AG10803 (cell line): ENCODE measurements at regions not wholly inside any gene's neighbourhood (a gene's known extent, or its start where the extent isn't known, plus 50 kb on each side); places are given as distances from the start of the nearest gene placed in this dataset.
"Not testable (repeated sequence)": the region's sequence is repeated elsewhere in the genome, so short reads cannot be mapped to it uniquely, and the experiment has no call there.

ENCODE experiments used
- DNase-seq: peaks from one replicate; pipeline ENCODE4 v3.0.0; 2010; ENCODE audit warnings: low read depth
- H3K4me3 ChIP-seq: 2 replicates; pipeline ENCODE4 v1.5.1; 2011; ENCODE audit warnings: mild to moderate bottlenecking, low read length, control low read depth
- TF ChIP-seq, protein P1 (sequence below): conservative IDR thresholded peaks from 2 replicates; pipeline ENCODE4 v1.5.1; 2011; ENCODE audit warnings: mild to moderate bottlenecking, low read length, control low read depth, inconsistent platforms

DNA sequence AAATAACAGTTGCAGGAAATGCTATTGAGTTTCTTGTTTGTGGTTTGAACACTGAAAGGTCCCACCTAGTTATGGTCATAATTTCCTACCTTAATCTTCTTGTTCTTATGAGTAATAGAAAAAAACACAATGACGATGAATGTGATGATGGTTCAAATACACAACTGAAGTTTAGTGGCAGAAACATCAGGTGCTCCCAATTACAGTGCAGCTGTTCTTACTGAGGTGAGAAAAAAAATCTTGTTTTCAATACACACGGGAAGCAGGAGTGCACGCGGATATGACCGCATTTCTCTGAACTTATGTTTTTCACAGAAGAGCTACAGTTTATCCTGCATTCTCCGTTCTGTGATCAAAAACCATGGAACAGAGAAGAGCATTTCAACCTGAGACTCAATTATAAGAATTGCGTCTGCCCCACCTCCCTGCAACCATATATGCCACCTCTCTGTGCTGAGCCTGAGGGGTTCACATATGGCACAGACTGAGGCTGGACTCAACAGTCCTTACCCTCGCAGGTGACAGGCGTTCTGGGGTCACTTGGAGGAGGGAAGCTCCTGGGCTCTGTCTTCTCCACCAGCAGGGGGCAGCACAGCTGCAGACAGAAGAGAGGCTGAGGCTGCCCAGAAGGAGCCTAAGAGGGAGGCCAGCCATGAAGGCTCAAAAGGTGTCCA is 99.7 kb upstream of the IGLL5 start:
- DNase-seq = peak; percentile 30
- TF ChIP-seq, protein P1, sequence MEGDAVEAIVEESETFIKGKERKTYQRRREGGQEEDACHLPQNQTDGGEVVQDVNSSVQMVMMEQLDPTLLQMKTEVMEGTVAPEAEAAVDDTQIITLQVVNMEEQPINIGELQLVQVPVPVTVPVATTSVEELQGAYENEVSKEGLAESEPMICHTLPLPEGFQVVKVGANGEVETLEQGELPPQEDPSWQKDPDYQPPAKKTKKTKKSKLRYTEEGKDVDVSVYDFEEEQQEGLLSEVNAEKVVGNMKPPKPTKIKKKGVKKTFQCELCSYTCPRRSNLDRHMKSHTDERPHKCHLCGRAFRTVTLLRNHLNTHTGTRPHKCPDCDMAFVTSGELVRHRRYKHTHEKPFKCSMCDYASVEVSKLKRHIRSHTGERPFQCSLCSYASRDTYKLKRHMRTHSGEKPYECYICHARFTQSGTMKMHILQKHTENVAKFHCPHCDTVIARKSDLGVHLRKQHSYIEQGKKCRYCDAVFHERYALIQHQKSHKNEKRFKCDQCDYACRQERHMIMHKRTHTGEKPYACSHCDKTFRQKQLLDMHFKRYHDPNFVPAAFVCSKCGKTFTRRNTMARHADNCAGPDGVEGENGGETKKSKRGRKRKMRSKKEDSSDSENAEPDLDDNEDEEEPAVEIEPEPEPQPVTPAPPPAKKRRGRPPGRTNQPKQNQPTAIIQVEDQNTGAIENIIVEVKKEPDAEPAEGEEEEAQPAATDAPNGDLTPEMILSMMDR = peak; percentile 69
- no peak overlapping the region for H3K4me3 ChIP-seq

DNA sequence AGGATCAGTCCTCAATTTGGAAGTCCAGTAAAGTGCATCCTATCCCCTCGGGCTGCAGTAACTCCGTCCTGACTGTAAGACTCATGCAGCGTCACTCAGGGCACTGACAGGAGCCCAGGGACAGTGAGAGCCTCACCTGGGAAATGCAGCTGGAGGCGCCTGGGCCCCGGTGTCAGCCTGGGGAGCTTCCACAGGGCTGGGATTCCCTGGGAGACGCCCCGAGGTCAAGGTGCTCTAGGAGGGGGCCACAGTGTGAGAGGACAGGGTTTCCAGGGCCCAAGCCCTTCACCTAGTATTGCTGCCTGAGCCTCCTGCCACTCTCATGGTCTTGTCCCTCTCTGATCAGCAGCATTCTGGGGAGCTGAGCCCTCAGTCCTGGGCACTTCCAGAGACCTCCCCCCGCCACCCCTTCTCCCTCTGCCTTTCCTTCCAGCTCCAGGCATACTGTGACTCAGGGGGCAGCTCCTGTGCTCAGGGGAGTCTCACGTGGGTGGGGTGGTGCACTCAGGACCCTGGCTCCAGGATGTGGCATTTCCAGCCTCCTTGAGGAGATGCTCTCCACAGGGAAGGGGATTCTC is 99.1 kb upstream of the IGLL5 start:
- no peak overlapping the region for H3K4me3 ChIP-seq
- DNase-seq = no peak
- TF ChIP-seq, protein P1 = no peak

DNA sequence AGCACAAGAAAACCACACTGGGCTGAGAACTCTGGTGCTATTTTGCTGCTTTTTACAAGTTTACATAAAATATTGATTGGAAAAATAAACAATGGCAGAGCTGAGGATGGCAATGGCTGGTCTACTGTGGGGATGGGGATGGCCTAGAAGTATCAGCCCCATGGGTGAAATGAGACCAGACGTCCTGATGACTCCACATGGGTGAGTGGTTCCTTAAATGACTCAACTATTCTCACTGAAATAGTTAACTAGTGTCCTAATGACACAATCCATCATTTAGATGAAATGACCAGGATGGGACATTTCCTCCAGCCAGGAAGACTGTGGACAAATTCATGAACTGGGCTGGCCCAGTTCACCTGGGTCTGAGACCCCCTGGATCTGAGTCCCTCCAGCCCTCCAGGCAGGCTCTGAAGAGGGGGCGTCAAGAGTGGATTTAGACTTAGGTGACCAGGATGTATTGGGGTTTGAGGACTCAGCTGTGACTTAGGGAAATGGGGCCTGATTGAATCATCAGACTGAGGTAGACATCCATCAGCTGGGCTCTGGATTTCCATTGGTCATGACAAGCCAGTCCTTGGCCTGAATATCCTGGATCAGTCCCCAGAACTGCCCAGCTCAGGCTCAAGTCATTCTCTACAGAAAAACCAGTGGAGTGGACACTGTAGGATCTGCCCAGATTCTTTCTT is 98.2 kb upstream of the IGLL5 start:
- TF ChIP-seq, protein P1 = no peak
- H3K4me3 ChIP-seq = no peak overlapping the region
- no peak for DNase-seq

DNA sequence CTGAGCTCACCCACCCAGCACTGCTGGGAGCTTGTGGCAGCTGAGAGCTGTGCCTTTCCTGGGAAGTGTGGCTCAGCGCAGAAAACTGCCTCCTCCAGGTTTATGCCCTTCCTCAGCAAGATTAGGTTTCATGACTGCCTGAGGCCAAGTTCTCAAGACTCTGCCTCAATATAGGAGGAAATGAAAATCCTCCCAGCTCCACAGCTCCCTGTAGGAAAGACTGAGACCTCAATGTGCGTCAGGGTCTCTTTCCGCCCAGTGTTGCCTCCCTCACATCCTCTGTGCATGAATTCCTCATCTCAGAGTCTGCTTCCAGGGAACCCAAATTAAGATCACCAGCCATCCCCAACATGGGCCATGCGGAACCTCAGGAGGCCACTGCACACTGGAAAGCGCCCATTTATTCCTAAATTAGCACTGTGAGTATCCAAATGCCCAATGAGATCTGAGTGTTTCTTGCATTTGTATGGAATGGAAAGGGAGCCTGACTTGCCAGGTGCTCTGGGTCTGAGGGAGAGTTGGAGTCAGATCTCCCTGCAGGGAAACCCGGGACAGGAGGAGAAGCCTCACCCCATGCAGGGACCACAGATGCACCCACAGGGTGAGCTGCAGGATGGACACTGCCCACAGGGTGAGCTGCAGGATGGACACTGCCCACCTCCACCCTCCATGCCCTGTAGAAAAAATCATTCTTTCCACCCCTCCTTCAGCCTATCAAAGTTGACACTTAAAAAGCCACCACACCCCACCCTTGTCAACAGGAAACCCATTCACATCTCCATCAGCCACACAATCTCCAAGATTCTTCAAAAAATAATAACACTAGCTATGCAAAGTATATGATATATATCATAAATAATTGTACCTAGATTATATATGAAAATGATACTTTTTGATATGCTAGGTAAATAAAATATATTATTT is 97.4 kb upstream of the IGLL5 start:
- TF ChIP-seq, protein P1 = no peak
- no peak overlapping the region for H3K4me3 ChIP-seq
- no peak for DNase-seq

DNA sequence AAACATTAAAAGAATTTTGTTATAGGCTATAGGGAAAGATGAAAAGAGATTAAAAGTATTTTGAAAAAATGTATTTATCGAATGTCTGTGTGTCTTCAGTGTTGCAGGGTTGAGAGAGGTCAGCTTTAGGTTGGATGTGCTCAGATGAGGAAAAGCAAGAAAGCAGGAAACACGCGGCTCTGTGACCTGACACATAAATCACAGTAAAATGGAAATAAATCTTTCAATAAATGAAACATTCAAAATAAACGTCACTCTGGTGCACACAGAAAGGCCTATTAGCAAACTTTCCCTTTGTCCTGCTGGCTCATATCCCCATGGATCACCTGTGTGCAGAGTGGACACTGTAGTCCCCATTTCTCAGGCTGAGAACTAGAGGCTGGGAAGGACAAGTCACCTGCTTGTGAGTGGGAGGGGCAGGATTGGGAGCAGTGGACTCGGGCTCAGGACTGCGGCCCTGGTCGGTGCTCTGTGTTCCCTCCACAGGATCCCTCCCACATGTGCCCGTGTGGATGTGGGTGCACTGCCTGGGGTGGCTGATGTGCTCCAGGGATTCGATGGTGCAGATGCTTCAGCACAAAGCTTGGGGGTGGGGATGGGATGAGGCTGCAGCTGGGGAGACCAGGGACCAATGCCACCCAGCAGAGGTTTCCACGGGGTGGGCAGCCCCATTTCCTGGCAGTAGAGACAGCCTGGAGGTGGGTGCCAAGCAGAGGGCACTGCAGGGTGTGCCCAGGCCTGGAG is 96.0 kb upstream of the IGLL5 start:
- no peak overlapping the region for H3K4me3 ChIP-seq

DNA sequence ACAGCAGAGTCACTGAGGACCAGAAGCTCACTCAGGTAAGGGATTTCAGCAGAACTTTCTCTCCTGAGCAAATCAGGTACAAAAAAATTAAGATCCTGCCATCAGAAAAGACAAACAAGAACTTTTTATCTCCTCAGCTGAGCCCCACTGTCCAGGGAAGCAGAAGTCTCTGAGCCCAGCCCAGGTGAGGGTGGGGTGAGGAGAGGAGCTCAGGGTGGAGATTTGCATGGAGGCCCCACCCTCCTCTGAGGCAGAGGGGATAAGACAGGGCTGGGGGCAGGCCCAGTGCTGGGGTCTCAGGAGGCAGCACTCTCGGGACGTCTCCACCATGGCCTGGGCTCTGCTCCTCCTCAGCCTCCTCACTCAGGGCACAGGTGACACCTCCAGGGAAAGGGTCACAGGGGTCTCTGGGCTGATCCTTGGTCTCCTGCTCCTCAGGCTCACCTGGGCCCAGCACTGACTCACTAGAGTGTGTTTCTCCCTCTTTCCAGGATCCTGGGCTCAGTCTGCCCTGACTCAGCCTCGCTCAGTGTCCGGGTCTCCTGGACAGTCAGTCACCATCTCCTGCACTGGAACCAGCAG is 95.3 kb upstream of the IGLL5 start:
- not testable (repeated sequence) for H3K4me3 ChIP-seq, DNase-seq

More for the DNA sequence above, 96.0 kb upstream of the IGLL5 start:
- DNase-seq = no peak
- TF ChIP-seq, protein P1 = no peak

DNA sequence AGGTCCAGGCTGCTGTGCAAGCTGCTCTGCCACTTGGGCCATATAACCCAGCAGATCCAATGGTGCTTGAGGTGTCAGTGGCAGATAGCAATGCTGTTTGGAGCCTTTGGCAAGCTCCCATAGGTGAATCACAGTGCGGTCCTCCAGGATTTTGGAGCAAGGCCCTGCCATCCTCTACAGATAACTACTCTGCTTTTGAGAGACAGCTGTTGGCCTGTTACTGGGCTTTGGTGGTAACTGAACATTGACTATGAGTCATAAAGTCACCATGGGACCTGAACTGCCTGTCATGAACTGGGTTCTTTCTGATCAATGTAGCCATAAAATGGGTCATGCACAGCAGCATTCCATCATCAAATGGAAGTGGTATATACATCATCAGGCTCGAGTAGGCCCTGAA is 92.0 kb upstream of the IGLL5 start:
- not testable (repeated sequence) for H3K4me3 ChIP-seq, DNase-seq
